CD1c-positive myeloid dendritic cell (primary cell): ENCODE measurements at regions not wholly inside any gene's neighbourhood (a gene's known extent, or its start where the extent isn't known, plus 50 kb on each side); places are given as distances from the start of the nearest gene placed in this dataset.
"Not testable (repeated sequence)": the region's sequence is repeated elsewhere in the genome, so short reads cannot be mapped to it uniquely, and the experiment has no call there.

Experiments
- DNase-seq: peaks from one replicate; pipeline ENCODE4 v3.0.0-alpha.2; 2016; ENCODE audit errors: extremely low spot score

DNA sequence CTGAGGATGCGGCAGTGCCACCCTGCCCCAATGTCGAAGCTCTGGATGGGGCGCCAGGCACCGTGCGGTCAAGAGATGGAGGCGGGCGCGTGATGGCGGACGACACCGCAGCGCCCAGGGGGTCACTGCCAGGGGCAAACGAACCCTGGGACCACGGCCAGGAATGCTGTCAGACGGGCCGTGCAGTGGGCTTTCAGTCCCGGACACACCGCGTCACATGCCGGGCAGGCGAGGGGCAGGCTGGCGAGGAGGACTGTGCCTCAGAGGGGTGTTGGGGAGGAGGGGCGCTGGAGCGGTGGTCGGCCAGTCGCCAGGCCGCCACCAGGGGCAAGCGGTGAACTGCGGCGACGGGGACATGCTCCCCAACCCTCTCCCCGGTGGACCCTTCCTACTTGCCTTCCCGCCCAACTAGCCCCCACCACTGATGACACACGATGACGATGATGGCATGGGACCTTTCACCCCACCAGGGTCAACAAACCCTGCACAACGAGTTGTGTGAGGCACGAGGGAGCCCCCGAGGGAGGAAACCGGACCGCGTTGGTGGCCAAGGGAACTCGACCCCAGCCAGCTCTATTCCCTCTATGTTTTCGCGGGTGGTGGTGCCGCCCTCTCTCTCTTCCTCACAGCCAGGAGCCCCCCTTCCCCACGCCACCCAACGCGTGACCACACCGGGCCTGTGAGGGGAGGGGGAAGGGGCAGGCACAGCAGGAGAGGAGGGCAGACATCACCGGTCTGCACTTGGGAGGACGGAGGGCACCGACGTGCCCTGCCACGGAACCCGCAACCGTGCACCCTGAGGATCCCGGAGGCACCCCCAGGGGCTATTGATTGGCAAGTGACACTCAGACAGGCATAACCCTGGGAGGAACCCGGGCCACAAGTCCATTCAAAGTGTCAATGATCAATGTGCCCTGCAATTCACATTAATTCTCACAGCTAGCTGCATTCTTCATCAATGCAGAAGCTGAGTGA, 1960.9 kb upstream of the DEFB115 start:
- DNase-seq = no peak

DNA sequence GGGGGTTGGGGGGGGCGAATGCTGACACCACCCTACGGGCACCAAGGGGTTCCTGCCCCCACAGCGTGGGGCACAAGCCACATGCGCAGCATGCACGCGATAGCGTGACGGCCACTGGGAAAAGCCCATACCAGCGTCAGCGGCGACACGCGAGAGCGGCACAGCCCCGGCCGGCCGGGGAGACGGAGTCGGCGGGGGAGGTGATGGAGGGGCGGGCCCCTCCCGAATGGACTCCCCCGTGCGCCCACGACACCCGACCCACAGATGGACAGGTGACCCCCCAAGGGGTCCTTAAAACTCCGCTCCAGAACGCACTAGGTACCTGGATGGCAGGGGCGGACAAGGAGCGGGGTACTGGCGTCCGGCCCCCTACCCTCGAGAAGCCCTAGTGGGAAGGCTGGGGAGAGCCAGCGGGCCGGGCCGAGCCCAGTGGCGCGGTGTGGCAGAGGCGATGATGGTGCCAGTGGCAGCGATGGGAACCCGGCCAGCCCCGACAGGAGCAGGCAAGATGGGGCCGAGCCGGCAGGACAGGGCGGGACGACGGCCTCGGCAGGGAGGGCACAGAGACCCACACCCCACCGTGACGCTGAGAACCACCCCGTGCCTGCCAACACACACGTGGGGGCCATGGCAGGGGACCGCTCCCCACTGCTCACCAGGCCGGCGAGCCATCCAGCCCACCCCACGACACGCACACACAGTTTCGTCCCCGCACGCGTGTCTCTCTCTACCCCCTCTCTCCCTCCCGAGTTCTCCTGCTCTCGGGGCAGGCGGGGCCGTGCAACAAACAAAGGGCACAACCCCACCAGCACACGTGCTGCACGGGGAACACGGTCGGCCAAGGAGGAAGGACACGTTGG, 1959.8 kb upstream of the DEFB115 start:
- no peak for DNase-seq

DNA sequence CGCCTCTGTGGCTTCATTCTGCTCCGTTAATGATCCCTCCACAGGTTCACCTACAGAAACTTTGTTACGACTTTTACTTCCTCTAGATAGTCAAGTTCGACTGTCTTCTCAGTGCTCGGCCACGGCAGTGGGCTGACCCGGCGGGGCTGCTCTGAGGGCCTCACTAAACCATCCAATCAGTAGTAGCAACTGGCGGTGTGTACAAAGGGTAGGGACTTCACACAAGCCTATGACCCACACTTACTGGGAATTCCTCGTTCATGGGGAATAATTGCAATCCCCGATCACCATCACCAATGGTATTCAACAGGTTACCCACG, 1959.2 kb upstream of the DEFB115 start:
- DNase-seq = no peak

DNA sequence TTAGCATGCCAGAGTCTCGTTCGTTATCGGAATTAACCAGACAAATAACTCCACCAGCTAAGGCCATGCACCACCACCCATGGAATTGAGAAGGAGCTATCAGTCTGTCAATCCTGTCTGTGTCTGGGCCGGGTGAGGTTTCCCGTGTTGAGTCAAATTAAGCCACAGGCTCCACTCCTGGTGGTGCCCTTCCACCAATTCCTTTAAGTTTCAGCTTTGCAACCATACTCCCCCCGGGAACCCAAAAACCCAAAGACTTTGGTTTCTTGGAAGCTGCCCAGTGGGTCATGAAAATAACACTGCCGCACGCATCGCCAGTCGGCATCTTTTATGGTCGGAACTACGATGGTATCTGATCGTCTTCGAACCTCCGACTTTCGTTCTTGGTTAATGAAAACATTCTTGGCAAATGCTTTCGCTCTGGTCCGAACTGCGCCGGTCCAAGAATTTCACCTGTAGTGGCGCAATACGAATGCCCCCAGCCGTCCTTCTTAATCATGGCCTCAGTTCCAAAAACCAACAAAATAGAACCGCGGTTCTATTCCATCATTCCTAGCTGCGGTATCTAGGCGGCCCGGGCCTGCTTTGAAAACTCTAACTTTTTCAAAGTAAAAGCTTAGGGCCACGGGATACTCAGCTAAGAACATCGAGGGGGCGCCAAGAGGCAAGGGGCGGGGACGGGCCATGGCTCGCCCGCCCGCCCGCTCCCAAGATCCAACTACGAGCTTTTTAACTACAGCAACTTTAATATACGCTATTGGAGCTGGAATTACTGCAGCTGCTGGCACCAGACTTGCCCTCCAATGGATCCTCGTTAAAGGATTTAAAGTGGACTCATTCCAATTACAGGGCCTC, 1958.5 kb upstream of the DEFB115 start:
- DNase-seq = no peak

DNA sequence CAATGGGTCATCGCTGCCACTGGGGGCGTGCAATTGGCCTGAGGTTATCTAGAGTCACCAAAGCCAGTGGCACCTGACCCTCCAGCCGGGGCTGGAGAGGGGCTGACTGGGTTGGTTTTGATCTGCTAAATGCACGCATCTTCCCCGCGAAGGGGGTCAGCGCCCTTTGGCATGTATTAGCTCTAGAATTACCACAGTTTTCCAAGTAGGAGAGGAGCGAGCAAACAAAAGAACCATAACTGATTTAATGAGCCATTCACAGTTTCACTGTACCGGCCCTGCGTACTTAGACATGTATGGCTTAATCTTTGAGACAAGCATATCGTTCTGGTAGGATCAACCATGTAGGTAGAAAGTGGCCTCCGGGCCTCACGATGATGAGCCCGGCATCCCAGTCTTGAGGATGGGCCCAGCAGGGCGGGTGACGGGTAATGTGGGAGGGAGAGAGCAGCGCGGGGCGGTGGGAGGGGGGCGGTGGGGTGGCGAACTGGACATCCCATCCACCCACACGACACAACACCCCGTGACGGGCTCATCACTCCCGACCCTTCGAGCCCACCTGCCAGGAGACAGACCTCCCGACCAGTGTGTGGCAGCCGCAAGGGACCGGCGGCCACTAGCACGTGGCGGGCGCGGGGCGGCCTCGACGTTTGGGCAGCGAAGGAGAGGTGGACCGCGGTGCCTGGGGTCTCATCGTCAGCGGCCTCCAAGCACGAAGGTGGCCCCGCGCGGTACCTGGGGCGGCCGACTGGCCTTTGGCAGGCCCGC, 1957.5 kb upstream of the DEFB115 start:
- DNase-seq = no peak

DNA sequence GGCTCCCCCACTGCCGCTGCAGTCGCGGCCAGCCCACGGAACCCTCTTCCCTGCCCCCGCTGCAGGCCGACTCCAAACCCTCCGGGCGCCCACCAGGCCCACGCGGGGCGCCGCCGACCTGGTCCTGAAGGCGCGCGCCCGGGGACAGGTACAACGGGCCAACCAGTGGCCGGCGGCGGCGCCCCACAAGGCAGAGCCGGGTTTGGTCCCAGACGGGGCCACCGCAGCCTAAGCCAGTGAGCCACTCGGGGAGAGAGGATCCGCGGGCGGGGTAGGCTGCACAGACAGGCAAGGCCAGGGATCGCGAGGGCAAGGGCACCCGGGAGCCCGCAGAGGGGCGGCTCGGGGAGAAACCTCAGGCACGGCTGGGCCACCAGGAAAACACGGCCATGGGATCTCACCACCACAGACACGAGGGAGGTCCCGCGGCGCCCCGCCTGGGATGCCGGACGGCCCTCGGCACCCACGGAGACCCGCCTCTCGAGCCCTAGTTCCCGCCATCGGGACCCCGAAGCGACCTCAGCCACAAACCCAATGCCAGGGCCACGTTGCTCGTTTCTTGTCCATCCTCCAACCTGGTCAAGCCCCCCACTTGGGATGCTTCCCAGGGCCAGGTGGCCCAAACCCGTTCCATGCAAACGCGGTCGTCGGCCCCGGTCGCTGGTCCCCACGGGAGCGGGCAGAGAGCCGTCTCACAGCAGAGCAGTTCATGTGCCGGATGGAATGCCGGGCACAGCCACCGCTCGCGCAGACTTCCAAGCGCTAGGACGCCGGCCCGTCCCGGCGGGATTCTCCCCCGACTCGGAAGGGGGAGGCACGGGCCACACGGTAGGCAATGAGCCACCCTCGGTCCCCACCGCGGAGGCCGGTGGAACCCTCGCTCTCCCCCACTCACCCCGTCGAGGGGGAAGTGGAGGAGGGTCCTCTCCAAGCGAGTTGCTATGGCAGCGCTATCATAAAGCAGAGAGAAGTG, 1956.6 kb upstream of the DEFB115 start:
- DNase-seq = no peak

DNA sequence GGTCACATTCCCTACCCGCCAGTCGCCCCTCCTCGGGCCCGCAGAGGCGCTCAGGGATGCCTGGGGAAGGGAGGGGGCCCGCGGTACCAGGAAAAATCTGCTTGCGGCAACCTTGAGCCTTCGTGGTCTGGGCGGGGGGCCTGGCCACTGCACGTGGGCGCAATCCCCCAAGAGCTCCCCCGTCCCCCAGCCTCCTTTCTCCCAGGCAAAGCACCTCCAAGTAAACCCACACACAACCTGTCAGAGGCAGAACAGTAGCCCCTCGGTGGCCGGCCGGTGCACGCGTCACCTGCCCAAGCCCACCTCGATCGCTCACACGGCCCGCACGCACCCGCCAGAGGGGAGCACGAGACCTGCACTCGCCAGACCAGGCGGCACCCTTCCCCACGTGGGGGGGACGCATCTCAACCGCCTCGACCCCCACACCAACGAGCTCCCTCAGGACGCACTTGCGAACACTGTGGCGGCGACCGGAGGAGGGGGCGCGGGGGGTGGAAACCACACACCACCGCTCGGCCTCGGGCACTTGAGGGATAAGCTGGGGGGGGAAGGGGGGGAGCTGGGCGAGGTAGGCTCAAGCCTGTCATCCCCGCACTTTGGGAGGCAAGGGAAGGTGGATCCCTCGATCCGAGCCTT, 1955.7 kb upstream of the DEFB115 start:
- no peak for DNase-seq

DNA sequence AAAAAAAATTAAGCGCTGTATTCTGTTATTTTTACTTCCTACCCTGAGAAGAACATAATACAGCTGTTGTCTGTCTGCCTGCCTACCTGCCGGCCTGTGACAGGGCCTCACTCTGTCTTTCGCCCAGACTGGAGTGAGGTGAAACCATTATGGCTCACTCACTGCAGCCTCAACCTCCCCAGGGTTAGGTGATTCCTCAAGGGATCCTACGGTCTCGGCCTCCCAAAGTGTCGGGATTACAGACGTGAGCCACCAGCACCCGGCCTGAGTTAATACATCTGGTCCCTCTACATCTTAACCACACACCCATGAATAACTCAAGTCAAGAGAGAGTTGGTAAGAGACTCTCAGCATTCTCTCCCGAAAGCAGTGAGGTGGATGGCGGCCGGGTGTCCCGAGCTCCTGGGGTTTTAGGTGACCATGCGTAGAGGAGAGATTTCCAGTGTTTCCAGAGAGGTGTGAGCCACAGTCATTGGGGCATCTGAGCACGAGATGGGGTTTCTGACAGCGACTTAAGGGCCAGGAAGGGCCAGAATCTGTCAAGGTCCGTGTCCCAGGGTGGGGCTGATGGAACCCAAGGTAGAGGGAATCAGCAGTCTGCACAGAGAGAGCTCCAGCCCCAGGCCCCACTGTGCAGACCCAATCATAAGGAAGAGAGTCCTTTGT, 1954.4 kb upstream of the DEFB115 start:
- DNase-seq = no peak

DNA sequence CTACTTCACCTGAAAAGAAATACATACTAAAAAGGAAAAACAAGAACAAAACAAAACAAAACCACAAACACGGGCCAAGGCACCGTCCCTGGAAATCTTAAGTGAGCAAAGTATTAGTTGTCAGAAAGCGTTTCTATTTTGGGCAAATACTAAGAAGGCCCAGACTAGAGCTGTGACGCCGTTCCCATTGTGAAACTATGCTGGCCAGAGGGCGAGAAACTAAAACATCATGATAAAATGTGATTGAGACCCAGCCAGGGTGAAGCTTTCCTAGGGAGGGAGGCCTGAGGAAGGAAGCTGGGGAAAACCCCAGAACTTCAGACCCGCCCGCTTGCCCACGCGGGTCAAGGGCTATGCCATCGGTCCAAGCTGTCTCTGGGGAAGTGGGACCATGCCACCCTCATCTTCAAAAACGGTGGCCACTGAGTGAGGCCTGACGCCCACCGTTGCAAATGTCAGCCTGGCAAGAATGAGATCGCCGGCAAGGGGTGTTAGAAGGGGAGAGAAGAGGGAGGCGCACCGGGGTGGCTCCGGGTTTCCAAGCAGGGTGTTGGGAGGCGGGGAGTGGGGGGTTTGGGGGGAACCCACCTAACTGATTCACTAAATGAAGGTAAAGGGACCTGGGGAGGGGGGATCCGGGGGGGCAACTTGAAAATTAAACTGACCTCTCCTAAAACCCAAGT, 1950.9 kb upstream of the DEFB115 start:
- DNase-seq = no peak

DNA sequence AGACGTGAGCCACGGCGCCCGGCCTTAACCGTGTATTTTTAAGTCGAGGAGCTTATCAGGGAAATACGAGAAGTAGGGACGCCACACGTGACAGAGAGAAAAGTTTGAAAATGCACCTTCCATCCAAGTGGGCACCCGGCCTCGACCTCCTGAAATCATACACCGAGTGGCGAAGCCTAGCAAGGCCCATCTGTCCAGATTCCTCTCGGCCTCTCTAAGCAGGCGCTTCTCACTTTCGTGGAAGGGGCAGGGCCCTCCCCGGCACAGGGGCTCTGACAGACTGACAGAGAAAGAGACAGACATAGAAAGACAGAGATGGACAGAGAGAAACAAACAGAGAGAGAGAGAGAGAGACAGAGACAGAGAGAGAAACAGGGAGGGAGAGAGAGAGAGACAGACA, 1950.0 kb upstream of the DEFB115 start:
- not testable (repeated sequence) for DNase-seq

DNA sequence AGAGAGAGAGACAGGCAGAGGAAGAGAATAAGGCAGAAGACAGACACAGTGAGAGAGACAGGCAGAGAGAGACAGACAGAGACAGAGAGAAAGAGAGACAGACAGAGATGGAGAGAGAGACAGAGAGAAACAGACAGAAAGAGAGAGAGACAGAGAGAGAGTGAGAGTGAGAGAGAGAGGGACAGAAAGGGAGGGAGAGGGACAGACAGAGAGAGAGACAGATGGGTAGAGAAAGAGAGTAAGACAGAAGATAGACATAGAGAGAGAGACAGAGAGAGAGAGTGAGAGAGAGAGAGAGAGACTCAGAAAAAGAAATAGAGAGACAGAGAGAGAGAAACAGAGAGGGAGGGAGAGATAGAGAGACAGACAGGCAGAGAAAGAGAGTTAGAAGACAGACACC, 1948.5 kb upstream of the DEFB115 start:
- not testable (repeated sequence) for DNase-seq

DNA sequence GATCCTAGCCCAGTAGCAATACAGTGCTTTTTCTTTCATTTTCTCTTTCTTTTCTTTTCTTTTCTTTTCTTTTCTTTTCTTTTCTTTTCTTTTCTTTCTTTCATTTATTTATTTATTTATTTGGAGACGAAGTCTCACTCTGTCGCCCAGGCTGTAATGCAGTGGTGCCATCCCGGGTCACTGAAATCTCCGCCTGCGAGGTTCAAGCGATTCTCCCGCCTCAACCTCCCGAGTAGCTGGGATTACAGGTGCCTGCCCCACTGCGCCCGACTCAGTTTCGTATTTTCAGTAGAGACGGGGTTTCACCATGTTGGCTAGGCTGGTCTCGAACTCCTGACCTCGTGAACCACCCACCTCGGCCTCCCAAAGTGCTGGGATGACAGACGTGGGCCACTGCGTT, 1948.0 kb upstream of the DEFB115 start:
- DNase-seq = not testable (repeated sequence)

DNA sequence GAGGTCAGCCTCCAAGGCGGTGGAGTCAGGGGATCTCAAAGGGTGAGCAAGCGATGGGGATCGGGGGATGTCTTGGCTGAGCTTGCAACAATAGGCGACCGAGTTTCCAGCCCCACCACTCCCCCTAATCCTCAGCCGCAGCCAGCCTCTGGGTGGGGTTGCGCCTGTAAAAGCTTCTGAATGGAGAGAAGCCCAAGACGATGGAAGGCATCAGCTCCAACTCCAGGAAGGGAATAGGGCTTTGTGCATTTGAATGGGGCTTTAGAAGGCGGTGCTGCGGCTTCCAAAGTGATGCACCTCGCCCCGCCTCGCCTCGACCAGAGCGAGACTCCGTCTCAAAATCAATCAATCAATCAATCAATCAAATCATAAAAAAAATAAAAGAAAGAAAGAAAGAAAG, 1946.4 kb upstream of the DEFB115 start:
- not testable (repeated sequence) for DNase-seq

DNA sequence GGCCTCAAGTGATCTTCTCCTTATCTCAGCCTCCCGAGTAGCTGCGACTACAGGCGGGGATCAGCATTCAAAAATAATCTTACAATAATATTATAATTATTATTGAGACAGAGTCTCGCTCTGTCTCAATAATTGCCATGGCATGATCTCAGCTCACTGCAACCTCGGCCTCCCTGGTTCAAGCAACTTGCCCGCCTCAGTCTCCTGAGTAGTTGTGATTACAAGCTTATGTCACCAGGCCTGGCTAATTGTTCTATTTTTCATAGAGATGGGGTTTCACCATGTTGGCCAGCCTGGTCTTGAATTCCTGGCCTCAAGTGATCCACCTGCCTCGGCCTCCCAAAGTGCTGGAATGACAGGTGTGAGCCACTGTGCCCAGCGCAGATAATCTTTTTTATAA, 1944.8 kb upstream of the DEFB115 start:
- not testable (repeated sequence) for DNase-seq

DNA sequence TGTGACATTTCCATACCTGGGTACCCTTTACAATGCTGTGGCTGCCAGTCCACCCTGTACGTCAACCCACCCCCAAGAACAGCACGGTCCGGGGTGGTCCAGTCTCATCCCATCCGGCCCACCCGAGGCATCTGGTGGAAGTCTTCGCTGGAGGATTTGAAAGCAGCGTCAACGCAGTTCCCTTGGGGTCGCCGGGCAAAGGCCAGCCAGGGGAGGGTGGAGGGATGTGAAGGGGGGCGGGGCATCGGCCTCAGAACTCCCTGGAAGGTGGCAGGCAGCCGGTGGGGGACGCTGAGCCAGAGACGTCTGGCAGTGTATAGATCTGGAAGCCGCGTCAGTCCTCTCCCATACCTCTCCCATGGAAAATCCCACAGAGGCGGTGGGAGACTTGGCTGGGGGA, 1944.0 kb upstream of the DEFB115 start:
- no peak for DNase-seq

DNA sequence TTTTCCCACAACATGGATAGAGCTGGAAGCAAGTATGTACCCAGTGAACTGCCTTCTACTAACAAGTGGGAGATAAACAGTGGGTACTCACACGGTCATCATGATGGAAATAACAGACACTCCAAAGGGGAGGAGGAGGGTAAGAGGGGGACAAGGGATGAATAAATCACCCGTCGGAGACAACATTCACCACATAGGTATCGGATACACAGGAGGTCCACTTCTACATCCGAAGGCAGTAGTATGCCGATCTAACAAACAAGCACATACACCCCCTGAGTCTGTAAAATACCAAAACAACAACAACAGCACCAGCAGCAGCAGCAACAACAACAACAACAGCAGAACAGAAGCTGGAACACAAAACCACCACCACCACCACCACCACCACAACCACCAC, 1943.2 kb upstream of the DEFB115 start:
- no peak for DNase-seq

DNA sequence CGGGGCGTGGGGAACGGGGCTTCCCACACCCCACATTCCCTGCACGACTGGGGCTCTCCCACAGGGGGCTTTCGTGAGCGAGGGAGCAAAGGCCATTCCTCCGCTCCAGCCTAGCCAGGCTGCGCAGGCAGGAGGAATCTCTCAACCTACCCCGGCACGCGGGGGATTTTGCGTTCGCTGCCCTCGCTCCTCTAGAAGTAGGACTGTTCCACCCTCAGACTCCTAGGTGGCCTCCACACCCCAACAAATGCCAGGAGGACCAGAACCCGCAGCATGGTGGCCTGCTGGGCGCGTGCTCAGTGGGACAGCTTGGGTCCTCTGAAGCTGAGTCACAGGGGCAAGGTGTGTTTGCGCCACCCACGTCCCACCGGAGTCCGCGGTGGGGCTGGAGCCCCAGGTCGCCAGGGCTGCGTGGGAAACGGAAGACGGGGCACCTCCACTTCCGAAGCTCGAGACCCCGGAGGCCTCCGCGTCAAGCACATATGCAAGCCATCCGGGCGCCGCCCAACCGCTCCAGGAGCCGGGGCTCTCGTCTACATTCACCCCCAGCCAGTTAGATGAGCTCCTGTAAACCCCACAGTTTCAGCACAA, 1938.5 kb upstream of the DEFB115 start:
- no peak for DNase-seq

DNA sequence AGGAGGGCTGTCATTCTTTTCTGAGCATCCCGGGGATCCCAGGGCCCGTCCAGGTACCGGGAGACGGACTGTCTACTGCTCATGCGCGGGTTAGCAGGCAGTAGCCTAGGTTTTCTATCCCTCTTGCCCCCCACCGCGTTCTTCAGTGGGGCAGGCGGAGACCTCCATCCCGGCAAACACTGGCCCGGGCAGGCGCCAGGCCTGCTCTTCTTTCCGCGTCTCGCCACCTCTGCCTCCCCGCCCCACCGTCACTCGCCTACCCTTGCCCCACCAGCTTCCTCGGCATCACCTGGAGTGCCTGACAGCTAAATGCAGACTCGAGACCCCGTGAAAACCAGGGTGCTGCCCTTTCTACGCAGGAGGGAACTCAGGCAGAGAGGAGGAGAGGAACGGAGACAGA, 1937.7 kb upstream of the DEFB115 start:
- no peak for DNase-seq
